Body of pancreas (tissue), 4 donors: ENCODE measurements at regions not wholly inside any gene's neighbourhood (a gene's known extent, or its start where the extent isn't known, plus 50 kb on each side); places are given as distances from the start of the nearest gene placed in this dataset.

Experiments used
- ATAC-seq: fragments of 150-250 bp; one replicate; pipeline ENCODE4 v1.9.1; 2016
- DNase-seq, 4 donors: peaks; one replicate each; pipeline ENCODE4 v3.0.0-alpha.2; 2019
- H3K27ac ChIP-seq, 4 donors: fragments of 200-600 bp; sonication (generic); 1 replicate in 3 of 4; 2 replicates in 1 of 4; pipeline versions ENCODE4 v1.5.1 to v1.6.1; 2016 to 2019; ENCODE audit warnings: mild to moderate bottlenecking in 1 of 4, mixed read lengths in 1 of 4, moderate library complexity in 1 of 4
- H3K27me3 ChIP-seq, 2 donors: fragments of 200-600 bp; sonication (generic); one replicate each; pipeline ENCODE4 v1.6.0; 2016; ENCODE audit warnings: mild to moderate bottlenecking in 1 of 2
- H3K36me3 ChIP-seq, 2 donors: fragments of 200-600 bp; sonication (generic); replicated peaks in 1 of 2; 2 replicates each; pipeline ENCODE4 v1.5.1; 2016; ENCODE audit warnings: low read depth in 2 of 2; ENCODE audit not compliant: insufficient read depth in 1 of 2
- H3K4me1 ChIP-seq: fragments of 200-600 bp; sonication (generic); one replicate; pipeline ENCODE4 v1.6.0; 2016
- H3K4me3 ChIP-seq, 2 donors: fragments of 200-600 bp; sonication (generic); 1 replicate in 1 of 2; 2 replicates in 1 of 2; pipeline ENCODE4 v1.5.1; 2016 to 2019
- H3K9me3 ChIP-seq, 3 donors: fragments of 200-600 bp; sonication (generic); 1 replicate in 2 of 3; 2 replicates in 1 of 3; pipeline ENCODE4 v1.5.1; 2016
- CTCF ChIP-seq, 7 experiments: fragments of 450-650 bp in 4 of 7; fragments of 200-600 bp in 3 of 7; sonication (generic) in 3 of 7; IDR thresholded peaks; one replicate each; pipeline ENCODE4 v1.5.1; 2016 to 2019; ENCODE audit warnings: antibody characterized with exemption in 7 of 7
- POLR2A ChIP-seq, 3 donors: fragments of 450-650 bp; IDR thresholded peaks; one replicate each; pipeline ENCODE4 v1.6.1; 2016; ENCODE audit warnings: antibody characterized with exemption in 3 of 3, mild to moderate bottlenecking in 2 of 3
- WGBS, 2 donors: methylation state at CpG; one replicate each; pipeline ENCODE4 v1.1.5; 2017; 5-methylcytosine and 5-hydroxymethylcytosine counted together
- intact Hi-C: fragments of 100-400 bp; cut with DNase I; formaldehyde crosslinking; loops from one replicate; pipeline ENCODE4 v1.15.1; 2023

- DNase-seq = no peak
- TF ChIP-seq CTCF (IDR thresholded peaks at IDR 0.05) (no peak), POLR2A (IDR thresholded peaks at IDR 0.05) (no peak)
- no peak for ATAC-seq
- 0 to 35% methylated on average over 1 to 4 of the region's 4 CpGs for whole genome bisulfite sequencing, 2 donors
- H3K9me3 ChIP-seq = no peaks in the 10 kb centered on the region
- no peaks in the 10 kb centered on the region for H3K27me3 ChIP-seq
- no peaks in the 10 kb centered on the region for H3K4me1 ChIP-seq
- no peak overlapping the region for H3K4me3 ChIP-seq
- H3K36me3 ChIP-seq = no peaks in the 10 kb centered on the region
- H3K27ac ChIP-seq = no peak overlapping the region
- intact Hi-C loops = no loop called here
These were observed 1465.7 kb upstream of the DIAPH2 start for GRCh38 chrX:95218976-95219375.

GRCh38 chrX:95248386-95248785 is 1436.3 kb upstream of the DIAPH2 start:
- Histone ChIP-seq H3K36me3 (no peaks in the 10 kb centered on the region), H3K4me1 (no peaks in the 10 kb centered on the region), H3K4me3 (no peak overlapping the region), H3K27ac (no peak overlapping the region), H3K27me3 (no peaks in the 10 kb centered on the region), H3K9me3 (no peaks in the 10 kb centered on the region)
- TF ChIP-seq CTCF (IDR thresholded peaks at IDR 0.05) (no peak), POLR2A (IDR thresholded peaks at IDR 0.05) (no peak)
- no peak for ATAC-seq
- intact Hi-C loops = no loop called here
- DNase-seq = no peak
- 62 to 72% methylated on average over 2 of the region's 2 CpGs for WGBS, 2 donors

GRCh38 chrX:95290455-95290854 is 1394.2 kb upstream of the DIAPH2 start:
- intact Hi-C loops = no loop called here
- H3K9me3 ChIP-seq = no peaks in the 10 kb centered on the region
- DNase-seq (no peak), ATAC-seq (no peak)
- WGBS, 2 donors = 47 to 55% methylated on average over 3 of the region's 3 CpGs
- H3K27ac ChIP-seq = no peak overlapping the region
- no peak overlapping the region for H3K4me3 ChIP-seq
- no peaks in the 10 kb centered on the region for H3K27me3 ChIP-seq
- no peaks in the 10 kb centered on the region for H3K36me3 ChIP-seq
- TF ChIP-seq CTCF (IDR thresholded peaks at IDR 0.05) = no peak
- no peak for TF ChIP-seq POLR2A (IDR thresholded peaks at IDR 0.05)
- no peaks in the 10 kb centered on the region for H3K4me1 ChIP-seq

- H3K36me3 ChIP-seq = no peaks in the 10 kb centered on the region
- TF ChIP-seq POLR2A (IDR thresholded peaks at IDR 0.05) = no peak
- no peak for TF ChIP-seq CTCF (IDR thresholded peaks at IDR 0.05)
- no peak for DNase-seq
- no peaks in the 10 kb centered on the region for H3K27me3 ChIP-seq
- H3K27ac ChIP-seq = no peak overlapping the region
- no peak overlapping the region for H3K4me3 ChIP-seq
- intact Hi-C loops = no loop called here
- no peaks in the 10 kb centered on the region for H3K9me3 ChIP-seq
- no peaks in the 10 kb centered on the region for H3K4me1 ChIP-seq
- ATAC-seq = no peak
These were observed 1393.1 kb upstream of the DIAPH2 start for GRCh38 chrX:95291561-95291960.

- DNase-seq (no peak), ATAC-seq (no peak)
- no peak for TF ChIP-seq POLR2A (IDR thresholded peaks at IDR 0.05)
- peak in 3 of 7 experiments; percentile 12 to 21 (median 15) for TF ChIP-seq CTCF (IDR thresholded peaks at IDR 0.05)
- H3K9me3 ChIP-seq = no peaks in the 10 kb centered on the region
- H3K27me3 ChIP-seq = no peaks in the 10 kb centered on the region
- 22 to 36% methylated on average over 3 to 4 of the region's 4 CpGs for WGBS, 2 donors
- intact Hi-C loops = no loop called here
- H3K27ac ChIP-seq = no peak overlapping the region
- H3K36me3 ChIP-seq = no peaks in the 10 kb centered on the region
- H3K4me3 ChIP-seq = no peak overlapping the region
- no peaks in the 10 kb centered on the region for H3K4me1 ChIP-seq
These were observed 1365.8 kb upstream of the DIAPH2 start for GRCh38 chrX:95318882-95319281.
